ENCODE measurements at regions not wholly inside any gene's neighbourhood (a gene's known extent, or its start where the extent isn't known, plus 50 kb on each side); places are given as distances from the start of the nearest gene placed in this dataset.
"Not testable (repeated sequence)": the region's sequence is repeated elsewhere in the genome, so short reads cannot be mapped to it uniquely, and the experiment has no call there.

GRCh38 chr4:158958489-158959270 lies 144.2 kb upstream of the RAPGEF2 start:
- no peak overlapping the region for H3K4me3 ChIP-seq
- no peak for TF ChIP-seq POLR2AphosphoS5 (IDR thresholded peaks at IDR 0.05; ENCODE audit: borderline replicate concordance, low read depth, low read length)
- no peak for TF ChIP-seq EZH2 (IDR thresholded peaks at IDR 0.05)
- no peak for TF ChIP-seq FOXP2 (optimal IDR thresholded peaks at IDR 0.05; ENCODE audit: control extremely low read depth, extremely low read length, insufficient read depth)
- DNase-seq (ENCODE audit: low read depth, low spot score): no peak
- H3K36me3 ChIP-seq (ENCODE audit: insufficient read depth, low read length): no peaks in the 10 kb centered on the region
- no peak overlapping the region for H3K9ac ChIP-seq (ENCODE audit: insufficient read length)
- H3K9me3 ChIP-seq (ENCODE audit: low read depth, low read length): no peaks in the 10 kb centered on the region
- 0 out of 2 replicates have a peak overlapping the region, but pooled peaks have one; percentile 2 for H3K27ac ChIP-seq

GRCh38 chr4:158962393-158962792 lies 140.5 kb upstream of the RAPGEF2 start:
- peak; percentile 81 for DNase-seq (ENCODE audit: low read depth, low spot score)

GRCh38 chr4:158963282-158963681 lies 139.6 kb upstream of the RAPGEF2 start:
- not testable (repeated sequence) for H3K9me3 ChIP-seq (ENCODE audit: low read depth, low read length); H3K36me3 ChIP-seq (ENCODE audit: insufficient read depth, low read length); H3K4me3 ChIP-seq; DNase-seq (ENCODE audit: low read depth, low spot score); H3K9ac ChIP-seq (ENCODE audit: insufficient read length)
- peak overlapping the region; percentile 72; the same call in 1 of the 2 replicates for H3K27ac ChIP-seq

More at GRCh38 chr4:158962393-158962792, 140.5 kb upstream of the RAPGEF2 start:
- Histone ChIP-seq H3K27ac (peak overlapping the region; percentile 72), H3K4me3 (peak overlapping the region; percentile 67), H3K9ac (ENCODE audit: insufficient read length) (peak overlapping the region; percentile 35), H3K9me3 (ENCODE audit: low read depth, low read length) (no peaks in the 10 kb centered on the region), H3K36me3 (ENCODE audit: insufficient read depth, low read length) (no peaks in the 10 kb centered on the region)
- TF ChIP-seq FOXP2 (optimal IDR thresholded peaks at IDR 0.05; ENCODE audit: control extremely low read depth, extremely low read length, insufficient read depth) (no peak), POLR2AphosphoS5 (IDR thresholded peaks at IDR 0.05; ENCODE audit: borderline replicate concordance, low read depth, low read length) (no peak), EZH2 (IDR thresholded peaks at IDR 0.05) (no peak)

- no peak for TF ChIP-seq EZH2 (IDR thresholded peaks at IDR 0.05)
- TF ChIP-seq FOXP2 (optimal IDR thresholded peaks at IDR 0.05; ENCODE audit: control extremely low read depth, extremely low read length, insufficient read depth): no peak
- no peak for TF ChIP-seq POLR2AphosphoS5 (IDR thresholded peaks at IDR 0.05; ENCODE audit: borderline replicate concordance, low read depth, low read length)
- DNase-seq (ENCODE audit: low read depth, low spot score): no peak
- Histone ChIP-seq H3K9me3 (ENCODE audit: low read depth, low read length) (no peaks in the 10 kb centered on the region), H3K4me3 (no peak overlapping the region), H3K36me3 (ENCODE audit: insufficient read depth, low read length) (no peaks in the 10 kb centered on the region), H3K9ac (ENCODE audit: insufficient read length) (no peak overlapping the region), H3K27ac (no peak overlapping the region)
Measured at GRCh38 chr4:158964114-158964727, 138.7 kb upstream of the RAPGEF2 start.

GRCh38 chr4:158964728-158965124 lies 138.2 kb upstream of the RAPGEF2 start:
- no peak for DNase-seq (ENCODE audit: low read depth, low spot score)

GRCh38 chr4:158965226-158965625 lies 137.7 kb upstream of the RAPGEF2 start:
- Histone ChIP-seq H3K9ac (ENCODE audit: insufficient read length) (no peak overlapping the region), H3K9me3 (ENCODE audit: low read depth, low read length) (no peaks in the 10 kb centered on the region), H3K27ac (no peak overlapping the region), H3K36me3 (ENCODE audit: insufficient read depth, low read length) (no peaks in the 10 kb centered on the region), H3K4me3 (no peak overlapping the region)
- no peak for DNase-seq (ENCODE audit: low read depth, low spot score)
- TF ChIP-seq POLR2AphosphoS5 (IDR thresholded peaks at IDR 0.05; ENCODE audit: borderline replicate concordance, low read depth, low read length): no peak
- TF ChIP-seq EZH2 (IDR thresholded peaks at IDR 0.05): no peak
- TF ChIP-seq FOXP2 (optimal IDR thresholded peaks at IDR 0.05; ENCODE audit: control extremely low read depth, extremely low read length, insufficient read depth): no peak

More at GRCh38 chr4:158964728-158965124, 138.2 kb upstream of the RAPGEF2 start:
- no peaks in the 10 kb centered on the region for H3K36me3 ChIP-seq (ENCODE audit: insufficient read depth, low read length)
- H3K27ac ChIP-seq: no peak overlapping the region
- TF ChIP-seq POLR2AphosphoS5 (IDR thresholded peaks at IDR 0.05; ENCODE audit: borderline replicate concordance, low read depth, low read length): no peak
- H3K9ac ChIP-seq (ENCODE audit: insufficient read length): no peak overlapping the region
- no peaks in the 10 kb centered on the region for H3K9me3 ChIP-seq (ENCODE audit: low read depth, low read length)
- no peak overlapping the region for H3K4me3 ChIP-seq

- Histone ChIP-seq H3K9me3 (ENCODE audit: low read depth, low read length) (no peaks in the 10 kb centered on the region), H3K9ac (ENCODE audit: insufficient read length) (no peak overlapping the region), H3K4me3 (no peak overlapping the region), H3K36me3 (ENCODE audit: insufficient read depth, low read length) (no peaks in the 10 kb centered on the region), H3K27ac (no peak overlapping the region)
- TF ChIP-seq EZH2 (IDR thresholded peaks at IDR 0.05) (no peak), FOXP2 (optimal IDR thresholded peaks at IDR 0.05; ENCODE audit: control extremely low read depth, extremely low read length, insufficient read depth) (no peak), POLR2AphosphoS5 (IDR thresholded peaks at IDR 0.05; ENCODE audit: borderline replicate concordance, low read depth, low read length) (no peak)
- no peak for DNase-seq (ENCODE audit: low read depth, low spot score)
Measured at GRCh38 chr4:158966091-158966490, 136.8 kb upstream of the RAPGEF2 start.

GRCh38 chr4:158968961-158969360 lies 133.9 kb upstream of the RAPGEF2 start:
- Histone ChIP-seq H3K9me3 (ENCODE audit: low read depth, low read length) (no peaks in the 10 kb centered on the region), H3K36me3 (ENCODE audit: insufficient read depth, low read length) (no peaks in the 10 kb centered on the region), H3K9ac (ENCODE audit: insufficient read length) (no peak overlapping the region), H3K4me3 (no peak overlapping the region), H3K27ac (no peak overlapping the region)
- DNase-seq (ENCODE audit: low read depth, low spot score): no peak
- TF ChIP-seq POLR2AphosphoS5 (IDR thresholded peaks at IDR 0.05; ENCODE audit: borderline replicate concordance, low read depth, low read length) (no peak), FOXP2 (optimal IDR thresholded peaks at IDR 0.05; ENCODE audit: control extremely low read depth, extremely low read length, insufficient read depth) (no peak), EZH2 (IDR thresholded peaks at IDR 0.05) (no peak)

Measured in SK-N-MC (cell line).